HEK293T (cell line): ENCODE measurements at regions not wholly inside any gene's neighbourhood (a gene's known extent, or its start where the extent isn't known, plus 50 kb on each side); places are given as distances from the start of the nearest gene placed in this dataset.

Experiments used
- CTCF ChIA-PET: fragments of 350-600 bp; formaldehyde crosslinking; extraction: SDS; loops from one replicate; lab custom pipeline; 2021; ENCODE audit warnings: antibody characterized with exemption, inconsistent platforms; lab: Yijun Ruan, JAX
- POLR2A ChIA-PET: fragments of 350-600 bp; formaldehyde crosslinking; extraction: SDS; loops from one replicate; lab custom pipeline; 2020; ENCODE audit warnings: antibody characterized with exemption, inconsistent platforms; lab: Yijun Ruan, JAX
- DNase-seq: peaks from one replicate; pipeline ENCODE4 v3.0.0; 2012; ENCODE audit warnings: mixed read lengths; ENCODE audit errors: extremely low spot score
- ARNT ChIP-seq: fragments of 450-650 bp; IDR thresholded peaks from 2 replicates; pipeline ENCODE4 v1.6.1; 2017; ENCODE audit warnings: mild to moderate bottlenecking
- BHLHE40 ChIP-seq: fragments of 450-650 bp; IDR thresholded peaks from 2 replicates; pipeline ENCODE4 v1.6.1; 2016; ENCODE audit warnings: mild to moderate bottlenecking, moderate library complexity, borderline replicate concordance
- CTBP1 ChIP-seq: fragments of 450-650 bp; IDR thresholded peaks from 2 replicates; pipeline ENCODE4 v1.6.1; 2016; ENCODE audit warnings: borderline replicate concordance
- ELF4 ChIP-seq: fragments of 450-650 bp; IDR thresholded peaks from 2 replicates; pipeline ENCODE4 v1.6.1; 2017; ENCODE audit warnings: antibody characterized with exemption
- FOXA1 ChIP-seq: fragments of 450-650 bp; IDR thresholded peaks from 2 replicates; pipeline ENCODE4 v1.6.1; 2016; ENCODE audit warnings: mild to moderate bottlenecking
- FOXK2 ChIP-seq: fragments of 450-650 bp; IDR thresholded peaks from 2 replicates; pipeline ENCODE4 v1.6.1; 2016; ENCODE audit warnings: mild to moderate bottlenecking
- FOXM1 ChIP-seq: fragments of 450-650 bp; IDR thresholded peaks from 2 replicates; pipeline ENCODE4 v1.6.1; 2017; ENCODE audit warnings: mild to moderate bottlenecking, borderline replicate concordance
- HDGF ChIP-seq: fragments of 450-650 bp; IDR thresholded peaks from 2 replicates; pipeline ENCODE4 v1.6.1; 2017; ENCODE audit warnings: antibody characterized with exemption, borderline replicate concordance
- L3MBTL2 ChIP-seq: fragments of 450-650 bp; conservative IDR thresholded peaks from 2 replicates; pipeline ENCODE4 v1.6.1; 2016; ENCODE audit warnings: mild to moderate bottlenecking
- LEF1 ChIP-seq: fragments of 450-650 bp; IDR thresholded peaks from 2 replicates; pipeline ENCODE4 v1.6.1; 2017; ENCODE audit warnings: mild to moderate bottlenecking, borderline replicate concordance
- NFRKB ChIP-seq: fragments of 450-650 bp; IDR thresholded peaks from 2 replicates; pipeline ENCODE4 v1.6.1; 2016; ENCODE audit warnings: mild to moderate bottlenecking, moderate library complexity
- SP1 ChIP-seq: fragments of 450-650 bp; IDR thresholded peaks from 2 replicates; pipeline ENCODE4 v1.6.1; 2017
- SUZ12 ChIP-seq: fragments of 450-650 bp; IDR thresholded peaks from 2 replicates; pipeline ENCODE4 v1.6.1; 2016; ENCODE audit warnings: mild to moderate bottlenecking
- TARDBP ChIP-seq: fragments of 450-650 bp; IDR thresholded peaks from 2 replicates; pipeline ENCODE4 v1.6.1; 2016
- ZNF384 ChIP-seq: fragments of 450-650 bp; IDR thresholded peaks from 2 replicates; pipeline ENCODE4 v1.6.1; 2016
- TF ChIP-seq, protein P1 (sequence below): fragments of 450-650 bp; IDR thresholded peaks from 2 replicates; pipeline ENCODE4 v1.6.1; 2016

GRCh38 chr21:38925923-38926322 is 120.2 kb downstream of the ETS2 start:
- ChIA-PET CTCF (no interaction called here), POLR2A (no interaction called here)
- DNase-seq: no peak
- no peak for TF ChIP-seq ZNF384
- TF ChIP-seq, protein P1, sequence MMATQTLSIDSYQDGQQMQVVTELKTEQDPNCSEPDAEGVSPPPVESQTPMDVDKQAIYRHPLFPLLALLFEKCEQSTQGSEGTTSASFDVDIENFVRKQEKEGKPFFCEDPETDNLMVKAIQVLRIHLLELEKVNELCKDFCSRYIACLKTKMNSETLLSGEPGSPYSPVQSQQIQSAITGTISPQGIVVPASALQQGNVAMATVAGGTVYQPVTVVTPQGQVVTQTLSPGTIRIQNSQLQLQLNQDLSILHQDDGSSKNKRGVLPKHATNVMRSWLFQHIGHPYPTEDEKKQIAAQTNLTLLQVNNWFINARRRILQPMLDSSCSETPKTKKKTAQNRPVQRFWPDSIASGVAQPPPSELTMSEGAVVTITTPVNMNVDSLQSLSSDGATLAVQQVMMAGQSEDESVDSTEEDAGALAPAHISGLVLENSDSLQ: no peak
- TF ChIP-seq ARNT: no peak
- no peak for TF ChIP-seq NFRKB
- TF ChIP-seq CTBP1: no peak
- no peak for TF ChIP-seq FOXK2
- TF ChIP-seq LEF1: no peak
- TF ChIP-seq SUZ12: no peak
- no peak for TF ChIP-seq ELF4
- TF ChIP-seq FOXA1: no peak
- no peak for TF ChIP-seq TARDBP
- TF ChIP-seq L3MBTL2: no peak
- TF ChIP-seq BHLHE40: no peak

GRCh38 chr21:38925478-38925877 is 119.7 kb downstream of the ETS2 start:
- TF ChIP-seq, protein P1: no peak
- TF ChIP-seq BHLHE40 (no peak), SUZ12 (no peak), FOXA1 (no peak), LEF1 (no peak), L3MBTL2 (no peak), SP1 (no peak), ARNT (no peak), FOXM1 (no peak), NFRKB (no peak), FOXK2 (no peak), ELF4 (no peak), CTBP1 (no peak), ZNF384 (no peak), TARDBP (no peak), HDGF (no peak)
- ChIA-PET POLR2A (no interaction called here), CTCF (no interaction called here)
- no peak for DNase-seq

GRCh38 chr21:38924954-38925353 is 119.2 kb downstream of the ETS2 start:
- POLR2A ChIA-PET: no interaction called here
- TF ChIP-seq ARNT (no peak), HDGF (no peak), ELF4 (no peak), TARDBP (no peak), FOXM1 (no peak)
- TF ChIP-seq, protein P1: no peak
- CTCF ChIA-PET: no interaction called here
- no peak for DNase-seq

DNA sequence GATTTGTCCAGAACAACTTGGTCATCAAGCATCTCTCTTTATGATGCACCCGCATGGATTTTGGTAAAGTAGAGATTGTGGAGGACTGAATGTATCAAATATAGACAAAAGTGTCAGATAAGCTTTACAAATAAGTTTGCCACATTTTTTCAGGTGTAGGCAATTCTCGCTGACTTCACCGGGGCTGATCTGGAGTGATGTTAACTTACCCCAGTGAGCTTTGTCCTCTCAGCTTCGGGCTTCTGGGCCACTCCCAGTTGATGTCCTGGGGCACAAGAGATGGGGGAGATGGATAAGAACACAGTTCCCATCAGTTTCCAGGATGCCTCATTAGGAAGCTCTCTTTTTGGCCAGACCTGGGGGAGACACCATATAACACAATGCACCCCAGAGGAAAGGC is 117.7 kb downstream of the ETS2 start:
- DNase-seq: no peak
- POLR2A ChIA-PET: no interaction called here
- TF ChIP-seq ZNF384: no peak
- no peak for TF ChIP-seq HDGF
- no peak for TF ChIP-seq NFRKB
- no peak for TF ChIP-seq L3MBTL2
- no peak for TF ChIP-seq FOXK2
- TF ChIP-seq, protein P1: no peak
- no peak for TF ChIP-seq FOXA1
- TF ChIP-seq LEF1: no peak
- no peak for TF ChIP-seq TARDBP
- TF ChIP-seq BHLHE40: no peak
- no peak for TF ChIP-seq ELF4
- no peak for TF ChIP-seq ARNT
- TF ChIP-seq SP1: no peak
- TF ChIP-seq FOXM1: no peak
- no peak for TF ChIP-seq SUZ12
- no peak for TF ChIP-seq CTBP1
- CTCF ChIA-PET: no interaction called here

GRCh38 chr21:38922474-38923235 is 116.9 kb downstream of the ETS2 start:
- no peak for DNase-seq
- ChIA-PET CTCF (no interaction called here), POLR2A (no interaction called here)
- TF ChIP-seq FOXA1: no peak
- TF ChIP-seq FOXK2: no peak
- TF ChIP-seq, protein P1: no peak
- no peak for TF ChIP-seq ARNT
- TF ChIP-seq NFRKB: no peak
